Activated T-helper 2 cell treated with anti-CD3 and anti-CD28 coated beads, Interferon-gamma antibody, Interleukin-2, Interleukin-4, amounts not matched to agents 10 μg/mL and 5 μg/mL and 100 μg/mL, durations not matched to agents 14 hours and 24 hours and 36 hours (primary cell): ENCODE measurements at regions not wholly inside any gene's neighbourhood (a gene's known extent, or its start where the extent isn't known, plus 50 kb on each side); places are given as distances from the start of the nearest gene placed in this dataset.
"Not testable (repeated sequence)": the region's sequence is repeated elsewhere in the genome, so short reads cannot be mapped to it uniquely, and the experiment has no call there.

ENCODE experiments used
- DNase-seq: peaks from one replicate; pipeline ENCODE4 v3.0.0; 2021; ENCODE audit warnings: low spot score
- H3K27ac Mint-ChIP-seq: one replicate; pipeline ENCODE4 v1.8.0; 2021; ENCODE audit warnings: mixed read lengths
- H3K27me3 Mint-ChIP-seq: one replicate; pipeline ENCODE4 v1.8.0; 2021; ENCODE audit warnings: low read depth, mixed read lengths
- H3K36me3 Mint-ChIP-seq: one replicate; pipeline ENCODE4 v1.8.0; 2021; ENCODE audit warnings: low read depth, mixed read lengths
- H3K4me1 Mint-ChIP-seq: one replicate; pipeline ENCODE4 v1.8.0; 2021; ENCODE audit warnings: low read depth, mixed read lengths
- H3K4me3 Mint-ChIP-seq: one replicate; pipeline ENCODE4 v1.8.0; 2021; ENCODE audit warnings: low read depth, mild to moderate bottlenecking, moderate library complexity, mixed read lengths
- H3K9me3 Mint-ChIP-seq: one replicate; pipeline ENCODE4 v1.8.0; 2021; ENCODE audit warnings: mixed read lengths
- intact Hi-C: fragments of 100-400 bp; cut with micrococcal nuclease; formaldehyde crosslinking; loops from one replicate; pipeline ENCODE4 v1.15.1; 2023

DNA sequence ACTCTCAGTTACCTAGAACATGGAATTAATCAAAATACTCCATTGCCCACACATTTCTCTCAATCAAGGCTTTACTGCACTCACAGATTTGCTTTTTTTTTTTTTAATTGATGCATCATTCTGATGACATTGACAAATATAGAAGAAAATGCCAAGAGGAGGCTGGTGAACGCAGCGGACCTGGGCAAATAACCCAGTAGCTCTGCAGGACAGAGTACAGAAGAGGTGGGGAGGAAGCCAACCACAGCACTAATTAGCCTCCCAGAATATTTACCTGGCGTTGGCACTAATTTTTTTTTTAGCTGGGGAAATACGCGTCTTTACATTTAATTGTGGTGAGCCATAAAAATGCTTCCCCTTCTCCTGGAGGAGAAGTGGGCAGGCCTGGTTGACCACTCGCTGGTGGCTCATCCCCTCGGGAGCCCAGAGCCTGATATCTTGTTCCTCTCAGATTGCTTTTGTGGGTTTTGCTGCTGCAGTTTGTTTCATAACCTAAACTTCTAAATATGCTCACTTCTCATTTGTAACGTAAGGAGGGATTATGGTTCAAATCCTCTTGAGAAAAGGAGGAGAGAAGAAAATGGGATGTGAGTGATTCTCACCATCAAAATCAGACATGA is 165.8 kb upstream of the EPB41L3 start:
- Mint-ChIP-seq H3K27ac (no peak overlapping the region), H3K4me3 (no peak overlapping the region), H3K4me1 (no peaks in the 10 kb centered on the region), H3K27me3 (no peaks in the 10 kb centered on the region), H3K9me3 (no peaks in the 10 kb centered on the region), H3K36me3 (no peaks in the 10 kb centered on the region)
- intact Hi-C loops: no loop called here
- DNase-seq: no peak

DNA sequence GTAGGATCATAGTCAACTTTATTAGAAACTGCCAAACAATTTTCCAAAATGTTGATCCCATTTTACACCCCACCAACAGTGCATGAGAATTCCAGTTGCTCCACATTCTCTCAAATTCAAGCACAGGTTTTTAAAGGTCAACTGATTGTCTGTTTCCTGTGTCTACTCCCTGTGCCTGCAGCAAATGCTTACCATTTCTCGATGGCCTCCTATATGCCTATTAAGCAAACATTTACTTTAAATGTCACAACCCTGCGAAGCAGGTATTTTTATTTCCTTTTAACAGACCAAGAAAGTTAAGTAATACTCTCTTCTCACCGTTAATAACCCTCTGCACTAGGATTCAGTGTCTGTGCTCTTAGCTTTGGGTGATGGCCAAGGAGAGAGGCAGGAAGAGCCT is 163.8 kb upstream of the EPB41L3 start:
- H3K36me3 Mint-ChIP-seq: no peaks in the 10 kb centered on the region
- intact Hi-C loops: no loop called here
- H3K27me3 Mint-ChIP-seq: no peaks in the 10 kb centered on the region
- H3K4me1 Mint-ChIP-seq: no peaks in the 10 kb centered on the region
- no peak overlapping the region for H3K27ac Mint-ChIP-seq
- no peaks in the 10 kb centered on the region for H3K9me3 Mint-ChIP-seq
- no peak overlapping the region for H3K4me3 Mint-ChIP-seq
- DNase-seq: no peak

DNA sequence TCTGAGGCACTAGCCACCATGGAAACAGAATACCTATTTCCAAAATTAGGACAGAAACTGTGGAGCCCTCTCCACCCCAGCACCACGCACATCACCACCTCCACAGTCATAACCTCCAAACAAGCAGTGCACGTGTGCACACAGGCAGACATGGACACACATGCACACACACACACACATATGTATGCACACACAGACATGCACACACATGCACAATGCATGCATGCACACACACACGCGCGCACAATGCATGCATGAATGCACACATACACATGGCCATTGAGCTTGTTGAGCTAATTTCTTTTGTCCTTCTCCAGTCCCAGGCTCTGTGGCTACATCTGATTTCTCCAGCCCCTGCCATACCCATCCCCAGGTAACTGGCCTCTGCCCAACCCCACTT is 161.6 kb upstream of the EPB41L3 start:
- no peaks in the 10 kb centered on the region for H3K36me3 Mint-ChIP-seq
- no peaks in the 10 kb centered on the region for H3K4me1 Mint-ChIP-seq
- no peak for DNase-seq
- intact Hi-C loops: no loop called here
- H3K9me3 Mint-ChIP-seq: no peaks in the 10 kb centered on the region
- H3K27ac Mint-ChIP-seq: no peak overlapping the region
- H3K27me3 Mint-ChIP-seq: no peaks in the 10 kb centered on the region
- no peak overlapping the region for H3K4me3 Mint-ChIP-seq

DNA sequence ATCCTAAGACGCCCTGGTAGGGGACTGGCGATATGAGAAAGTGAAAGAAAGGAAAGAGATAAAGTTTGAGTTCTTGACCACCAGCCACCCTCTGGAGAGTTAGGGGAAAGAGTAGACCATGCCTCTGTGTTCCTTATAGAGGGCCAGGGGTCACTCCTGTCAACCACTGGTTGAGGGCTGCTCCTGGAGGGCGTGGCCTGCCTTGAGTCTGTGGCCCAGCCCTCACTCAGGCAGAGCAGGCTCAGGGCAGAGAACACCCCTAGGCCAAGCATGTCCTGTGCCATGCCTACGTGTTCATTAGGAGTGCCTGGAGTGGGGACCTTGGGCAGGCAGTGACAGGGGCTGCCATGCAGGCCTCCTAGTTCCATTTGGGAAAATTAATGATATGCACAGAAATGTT is 161.1 kb upstream of the EPB41L3 start:
- DNase-seq: no peak
- no peak overlapping the region for H3K4me3 Mint-ChIP-seq
- H3K27me3 Mint-ChIP-seq: no peaks in the 10 kb centered on the region
- H3K9me3 Mint-ChIP-seq: no peaks in the 10 kb centered on the region
- no peak overlapping the region for H3K27ac Mint-ChIP-seq
- intact Hi-C loops: no loop called here
- H3K4me1 Mint-ChIP-seq: no peaks in the 10 kb centered on the region
- no peaks in the 10 kb centered on the region for H3K36me3 Mint-ChIP-seq

- H3K9me3 Mint-ChIP-seq, intact Hi-C loops, H3K27me3 Mint-ChIP-seq, H3K27ac Mint-ChIP-seq, DNase-seq, H3K4me3 Mint-ChIP-seq, H3K4me1 Mint-ChIP-seq, H3K36me3 Mint-ChIP-seq: not testable (repeated sequence)
Observed at GRCh38 chr18:5702016-5702415, 158.2 kb upstream of the EPB41L3 start.

- Mint-ChIP-seq H3K36me3 (no peaks in the 10 kb centered on the region), H3K27ac (no peak overlapping the region), H3K4me1 (no peaks in the 10 kb centered on the region), H3K4me3 (no peak overlapping the region), H3K9me3 (peaks cover 8% of the 10 kb centered on the region), H3K27me3 (no peaks in the 10 kb centered on the region)
- intact Hi-C loops: no loop called here
- DNase-seq: no peak
Observed at GRCh38 chr18:5693699-5694294, 150.0 kb upstream of the EPB41L3 start.

GRCh38 chr18:5678779-5679406 is 135.1 kb upstream of the EPB41L3 start:
- Mint-ChIP-seq H3K36me3 (no peaks in the 10 kb centered on the region), H3K27me3 (no peaks in the 10 kb centered on the region), H3K9me3 (no peaks in the 10 kb centered on the region), H3K4me3 (no peak overlapping the region), H3K27ac (no peak overlapping the region), H3K4me1 (no peaks in the 10 kb centered on the region)
- intact Hi-C loops: no loop called here
- DNase-seq: no peak

DNA sequence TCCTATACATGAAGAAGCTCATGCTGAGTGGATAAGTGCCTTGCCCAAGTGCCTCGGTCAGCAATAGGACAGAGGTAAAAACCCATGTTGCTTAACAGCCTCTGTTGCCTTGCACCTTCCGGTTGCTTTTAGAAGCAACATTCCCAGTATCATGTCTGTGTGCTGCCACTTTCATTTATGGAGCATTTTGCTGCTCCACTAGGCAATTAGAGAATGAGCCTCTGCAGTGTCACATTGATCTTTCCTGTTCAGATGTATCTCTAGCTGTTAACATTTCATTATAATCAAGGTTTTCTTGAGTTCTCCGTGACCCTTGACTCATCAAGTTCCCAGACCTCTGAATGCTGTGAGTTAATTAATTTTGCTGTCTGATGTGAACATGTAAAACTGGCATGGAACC is 134.5 kb upstream of the EPB41L3 start:
- H3K36me3 Mint-ChIP-seq: no peaks in the 10 kb centered on the region
- no peaks in the 10 kb centered on the region for H3K9me3 Mint-ChIP-seq
- intact Hi-C loops: no loop called here
- H3K27me3 Mint-ChIP-seq: no peaks in the 10 kb centered on the region
- no peak overlapping the region for H3K27ac Mint-ChIP-seq
- H3K4me3 Mint-ChIP-seq: no peak overlapping the region
- DNase-seq: no peak
- H3K4me1 Mint-ChIP-seq: no peaks in the 10 kb centered on the region

- Mint-ChIP-seq H3K27me3 (no peaks in the 10 kb centered on the region), H3K27ac (no peak overlapping the region), H3K9me3 (no peaks in the 10 kb centered on the region), H3K4me3 (no peak overlapping the region), H3K4me1 (no peaks in the 10 kb centered on the region), H3K36me3 (no peaks in the 10 kb centered on the region)
- no peak for DNase-seq
- intact Hi-C loops: no loop called here
Observed at GRCh38 chr18:5673616-5674015, 129.8 kb upstream of the EPB41L3 start.

GRCh38 chr18:5669585-5669984 is 125.8 kb upstream of the EPB41L3 start:
- intact Hi-C loops: no loop called here
- Mint-ChIP-seq H3K27me3 (no peaks in the 10 kb centered on the region), H3K4me3 (no peak overlapping the region), H3K27ac (no peak overlapping the region), H3K36me3 (no peaks in the 10 kb centered on the region), H3K4me1 (no peaks in the 10 kb centered on the region), H3K9me3 (no peaks in the 10 kb centered on the region)
- no peak for DNase-seq

GRCh38 chr18:5668087-5668715 is 124.4 kb upstream of the EPB41L3 start:
- Mint-ChIP-seq H3K27ac (no peak overlapping the region), H3K4me3 (no peak overlapping the region), H3K9me3 (no peaks in the 10 kb centered on the region), H3K36me3 (no peaks in the 10 kb centered on the region), H3K27me3 (no peaks in the 10 kb centered on the region), H3K4me1 (no peaks in the 10 kb centered on the region)
- no peak for DNase-seq
- intact Hi-C loops: no loop called here

DNA sequence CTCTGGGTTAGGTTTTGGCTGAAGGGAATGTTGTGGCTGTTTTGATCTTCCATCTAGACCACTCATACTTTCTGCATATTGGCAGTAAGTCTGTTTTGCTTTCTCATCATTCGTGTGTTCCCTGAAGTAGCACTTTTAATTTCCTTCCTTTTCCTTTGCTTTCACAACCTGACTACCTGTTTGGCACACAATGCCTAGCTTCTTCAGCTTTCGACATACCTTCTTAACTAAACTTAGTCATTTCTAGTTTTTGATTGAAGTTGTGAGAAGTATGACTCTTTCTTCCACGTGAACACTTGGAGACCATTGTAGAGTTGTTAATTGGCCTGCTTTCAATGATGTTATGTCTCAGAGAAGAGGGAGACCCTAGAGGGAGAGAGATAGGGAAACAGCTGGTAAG is 123.6 kb upstream of the EPB41L3 start:
- Mint-ChIP-seq H3K4me3 (no peak overlapping the region), H3K4me1 (no peaks in the 10 kb centered on the region), H3K27ac (no peak overlapping the region), H3K9me3 (no peaks in the 10 kb centered on the region), H3K27me3 (no peaks in the 10 kb centered on the region), H3K36me3 (no peaks in the 10 kb centered on the region)
- intact Hi-C loops: no loop called here
- no peak for DNase-seq

- Mint-ChIP-seq H3K27ac (no peak overlapping the region), H3K27me3 (no peaks in the 10 kb centered on the region), H3K4me1 (no peaks in the 10 kb centered on the region), H3K4me3 (no peak overlapping the region), H3K36me3 (no peaks in the 10 kb centered on the region), H3K9me3 (no peaks in the 10 kb centered on the region)
- intact Hi-C loops: no loop called here
- DNase-seq: no peak
Observed at GRCh38 chr18:5662586-5663090, 118.8 kb upstream of the EPB41L3 start.
